H9 (cell line): ENCODE measurements at regions not wholly inside any gene's neighbourhood (a gene's known extent, or its start where the extent isn't known, plus 50 kb on each side); places are given as distances from the start of the nearest gene placed in this dataset.

ENCODE experiments used
- DNase-seq: peaks from one replicate; pipeline ENCODE4 v3.0.0-alpha.2; 2017
- H2AFZ ChIP-seq: one replicate; pipeline ENCODE4 v1.6.1; 2013; ENCODE audit warnings: mild to moderate bottlenecking, low read length, control low read depth, moderate library complexity
- H2AK5ac ChIP-seq: 2 replicates; pipeline ENCODE4 v1.6.1; 2013; ENCODE audit warnings: low read length, control low read depth, mixed read lengths; ENCODE audit not compliant: insufficient read length
- H2BK120ac ChIP-seq: one replicate; pipeline ENCODE4 v1.6.1; 2013; ENCODE audit warnings: low read depth, mild to moderate bottlenecking, low read length, control low read depth, inconsistent platforms; ENCODE audit not compliant: poor library complexity, severe bottlenecking
- H2BK12ac ChIP-seq: 2 replicates; pipeline ENCODE4 v1.6.1; 2013; ENCODE audit warnings: low read length, control low read depth, mixed read lengths, low read depth; ENCODE audit not compliant: insufficient read length
- H2BK15ac ChIP-seq: 2 replicates; pipeline ENCODE4 v1.6.1; 2013; ENCODE audit warnings: low read depth, low read length, control low read depth
- H2BK20ac ChIP-seq: one replicate; pipeline ENCODE4 v1.6.1; 2013; ENCODE audit warnings: low read depth, mild to moderate bottlenecking, low read length, control low read depth, inconsistent platforms; ENCODE audit not compliant: poor library complexity, severe bottlenecking
- H2BK5ac ChIP-seq: 2 replicates; pipeline ENCODE4 v1.6.1; 2013; ENCODE audit warnings: low read length, control low read depth, mixed read lengths; ENCODE audit not compliant: insufficient read length
- H3K14ac ChIP-seq: 2 replicates; pipeline ENCODE4 v1.6.1; 2013; ENCODE audit warnings: low read length, control low read depth; ENCODE audit not compliant: insufficient read depth
- H3K18ac ChIP-seq: 2 replicates; pipeline ENCODE4 v1.6.1; 2013; ENCODE audit warnings: low read depth, mild to moderate bottlenecking, mixed read lengths, low read length, control low read depth; ENCODE audit not compliant: insufficient read length
- H3K23ac ChIP-seq: 2 replicates; pipeline ENCODE4 v1.6.1; 2013; ENCODE audit warnings: low read length, control low read depth, mixed read lengths, low read depth; ENCODE audit not compliant: insufficient read length
- H3K23me2 ChIP-seq: 2 replicates; pipeline ENCODE4 v1.6.1; 2013; ENCODE audit warnings: low read depth, mild to moderate bottlenecking, mixed read lengths, low read length, control low read depth; ENCODE audit not compliant: insufficient read length, poor library complexity, severe bottlenecking
- H3K27ac ChIP-seq: 2 replicates; pipeline ENCODE4 v1.5.1; 2013; ENCODE audit warnings: low read length, control low read depth, mixed read lengths, low read depth; ENCODE audit not compliant: insufficient read length
- H3K27me3 ChIP-seq: 2 replicates; pipeline ENCODE4 v1.6.1; 2013; ENCODE audit warnings: low read length, control low read depth, inconsistent platforms; ENCODE audit not compliant: insufficient read depth
- H3K4ac ChIP-seq: 2 replicates; pipeline ENCODE4 v1.6.1; 2013; ENCODE audit warnings: low read depth, mild to moderate bottlenecking, control low read depth, inconsistent platforms, low read length, moderate library complexity
- H3K4me1 ChIP-seq: 2 replicates; pipeline ENCODE4 v1.6.1; 2013; ENCODE audit warnings: low read length, control low read depth, inconsistent platforms; ENCODE audit not compliant: insufficient read depth
- H3K4me2 ChIP-seq: 2 replicates; pipeline ENCODE4 v1.6.1; 2013; ENCODE audit warnings: low read length, control low read depth, mixed read lengths; ENCODE audit not compliant: insufficient read length, insufficient read depth
- H3K56ac ChIP-seq: 2 replicates; pipeline ENCODE4 v1.6.1; 2013; ENCODE audit warnings: low read depth, mild to moderate bottlenecking, mixed read lengths, low read length, control low read depth; ENCODE audit not compliant: insufficient read length
- H3K79me1 ChIP-seq: 2 replicates; pipeline ENCODE4 v1.6.1; 2013; ENCODE audit warnings: low read depth, mild to moderate bottlenecking, moderate library complexity, low read length, control low read depth, inconsistent platforms; ENCODE audit not compliant: insufficient read depth, poor library complexity, severe bottlenecking
- H3K79me2 ChIP-seq: 2 replicates; pipeline ENCODE4 v1.6.1; 2013; ENCODE audit warnings: low read length, control low read depth, inconsistent platforms; ENCODE audit not compliant: insufficient read depth
- H3K9ac ChIP-seq: 2 replicates; pipeline ENCODE4 v1.6.1; 2013; ENCODE audit warnings: low read length, control low read depth, mixed read lengths; ENCODE audit not compliant: insufficient read length; ENCODE audit errors: extremely low read depth
- H3K9me3 ChIP-seq: one replicate; pipeline ENCODE4 v1.6.1; 2013; ENCODE audit warnings: low read depth, low read length, inconsistent platforms; ENCODE audit not compliant: control insufficient read depth
- H3T11ph ChIP-seq: one replicate; pipeline ENCODE4 v1.6.1; 2013; ENCODE audit warnings: mild to moderate bottlenecking, low read length, control low read depth, inconsistent platforms
- H4K20me1 ChIP-seq: one replicate; pipeline ENCODE4 v1.6.1; 2013; ENCODE audit not compliant: control insufficient read depth, insufficient read length, insufficient read depth
- H4K5ac ChIP-seq: 2 replicates; pipeline ENCODE4 v1.6.1; 2013; ENCODE audit warnings: low read depth, mild to moderate bottlenecking, mixed read lengths, low read length, control low read depth; ENCODE audit not compliant: insufficient read length
- H4K8ac ChIP-seq: replicated peaks from 2 replicates; pipeline ENCODE4 v1.6.1; 2013; ENCODE audit warnings: low read length, control low read depth, mixed read lengths, low read depth; ENCODE audit not compliant: insufficient read length
- H4K91ac ChIP-seq: 2 replicates; pipeline ENCODE4 v1.6.1; 2013; ENCODE audit warnings: low read depth, mild to moderate bottlenecking, moderate library complexity, mixed read lengths, low read length, control low read depth; ENCODE audit not compliant: insufficient read length
- H3K27ac Mint-ChIP-seq, 3 experiments: 2 replicates in 2 of 3; 3 replicates in 1 of 3; pipeline ENCODE4 v1.8.0; 2020 to 2021; ENCODE audit warnings: mixed read lengths in 3 of 3, mild to moderate bottlenecking in 1 of 3, moderate library complexity in 1 of 3
- H3K27me3 Mint-ChIP-seq: 2 replicates; pipeline ENCODE4 v1.8.0; 2021; ENCODE audit warnings: low read depth, mild to moderate bottlenecking, moderate library complexity, mixed read lengths
- H3K36me3 Mint-ChIP-seq, 3 experiments: 2 replicates in 2 of 3; 3 replicates in 1 of 3; pipeline ENCODE4 v1.8.0; 2020 to 2021; ENCODE audit warnings: low read depth in 3 of 3, mixed read lengths in 3 of 3; ENCODE audit not compliant: insufficient read depth in 1 of 3
- H3K4me1 Mint-ChIP-seq, 2 experiments: 2 replicates each; pipeline ENCODE4 v1.8.0; 2020; ENCODE audit warnings: mixed read lengths in 2 of 2
- H3K4me3 Mint-ChIP-seq, 2 experiments: 2 replicates in 1 of 2; 3 replicates in 1 of 2; pipeline ENCODE4 v1.8.0; 2020 to 2021; ENCODE audit warnings: mild to moderate bottlenecking in 2 of 2, mixed read lengths in 2 of 2, moderate library complexity in 1 of 2
- H3K9me3 Mint-ChIP-seq, 2 experiments: 2 replicates in 1 of 2; 3 replicates in 1 of 2; pipeline ENCODE4 v1.8.0; 2020; ENCODE audit warnings: mild to moderate bottlenecking in 2 of 2, mixed read lengths in 2 of 2, moderate library complexity in 1 of 2
- WGBS: extraction: QIAGEN DNeasy Blood & Tissue Kit; methylation state at CpG from one replicate; pipeline ENCODE4 v1.1.7; 2013; ENCODE audit warnings: missing lambda C conversion rate, low lambda C conversion rate, mixed read lengths; ENCODE audit not compliant: insufficient read length; ENCODE audit errors: extremely low coverage; 5-methylcytosine and 5-hydroxymethylcytosine counted together
- TF ChIP-seq, protein P1 (sequence below): fragments of 200-600 bp; sonication (generic); conservative IDR thresholded peaks from 3 replicates; pipeline ENCODE4 v1.8.0; 2021; ENCODE audit warnings: antibody characterized with exemption, mild to moderate bottlenecking

- no peak overlapping the region for H3T11ph ChIP-seq
- no peak overlapping the region for H2AK5ac ChIP-seq
- H3K23me2 ChIP-seq, result no peaks in the 10 kb centered on the region
- H4K5ac ChIP-seq, result no peak overlapping the region
- no peak overlapping the region for H3K27ac Mint-ChIP-seq
- no CpG with 5 or more reads among the region's 2 CpGs for WGBS
- H3K27ac ChIP-seq, result no peak overlapping the region
- H2AFZ ChIP-seq, result no peak overlapping the region
- H4K8ac ChIP-seq, result no peak overlapping the region
- no peak overlapping the region for H3K18ac ChIP-seq
- no peaks in the 10 kb centered on the region for H3K9me3 ChIP-seq
- no peaks in the 10 kb centered on the region for H3K27me3 ChIP-seq
- H2BK120ac ChIP-seq, result no peak overlapping the region
- H4K91ac ChIP-seq, result no peak overlapping the region
- TF ChIP-seq, protein P1, sequence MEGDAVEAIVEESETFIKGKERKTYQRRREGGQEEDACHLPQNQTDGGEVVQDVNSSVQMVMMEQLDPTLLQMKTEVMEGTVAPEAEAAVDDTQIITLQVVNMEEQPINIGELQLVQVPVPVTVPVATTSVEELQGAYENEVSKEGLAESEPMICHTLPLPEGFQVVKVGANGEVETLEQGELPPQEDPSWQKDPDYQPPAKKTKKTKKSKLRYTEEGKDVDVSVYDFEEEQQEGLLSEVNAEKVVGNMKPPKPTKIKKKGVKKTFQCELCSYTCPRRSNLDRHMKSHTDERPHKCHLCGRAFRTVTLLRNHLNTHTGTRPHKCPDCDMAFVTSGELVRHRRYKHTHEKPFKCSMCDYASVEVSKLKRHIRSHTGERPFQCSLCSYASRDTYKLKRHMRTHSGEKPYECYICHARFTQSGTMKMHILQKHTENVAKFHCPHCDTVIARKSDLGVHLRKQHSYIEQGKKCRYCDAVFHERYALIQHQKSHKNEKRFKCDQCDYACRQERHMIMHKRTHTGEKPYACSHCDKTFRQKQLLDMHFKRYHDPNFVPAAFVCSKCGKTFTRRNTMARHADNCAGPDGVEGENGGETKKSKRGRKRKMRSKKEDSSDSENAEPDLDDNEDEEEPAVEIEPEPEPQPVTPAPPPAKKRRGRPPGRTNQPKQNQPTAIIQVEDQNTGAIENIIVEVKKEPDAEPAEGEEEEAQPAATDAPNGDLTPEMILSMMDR, result no peak
- H3K36me3 Mint-ChIP-seq, result no peaks in the 10 kb centered on the region
- no peaks in the 10 kb centered on the region for H3K79me2 ChIP-seq
- H3K9ac ChIP-seq, result no peak overlapping the region
- no peak overlapping the region for H3K4me3 Mint-ChIP-seq
- no peaks in the 10 kb centered on the region for H4K20me1 ChIP-seq
- no peaks in the 10 kb centered on the region for H3K4me1 ChIP-seq
- no peak overlapping the region for H3K23ac ChIP-seq
- no peak overlapping the region for H3K4ac ChIP-seq
- no peak overlapping the region for H3K14ac ChIP-seq
- no peaks in the 10 kb centered on the region for H3K9me3 Mint-ChIP-seq
- H3K27me3 Mint-ChIP-seq, result no peaks in the 10 kb centered on the region
- H3K4me2 ChIP-seq, result no peak overlapping the region
- H3K79me1 ChIP-seq, result no peaks in the 10 kb centered on the region
- no peak overlapping the region for H2BK5ac ChIP-seq
- H3K4me1 Mint-ChIP-seq, result peaks cover 2% of the 10 kb centered on the region in 2 experiments; a peak in 2 of 4 replicates
- H3K56ac ChIP-seq, result no peak overlapping the region
- no peak for DNase-seq
- H2BK12ac ChIP-seq, result no peak overlapping the region
- H2BK20ac ChIP-seq, result no peak overlapping the region
- no peak overlapping the region for H2BK15ac ChIP-seq
These were observed 110.8 kb upstream of the MME start for GRCh38 chr3:154969366-154969765.
